DMS 273 (cell line): ENCODE measurements at regions not wholly inside any gene's neighbourhood (a gene's known extent, or its start where the extent isn't known, plus 50 kb on each side); places are given as distances from the start of the nearest gene placed in this dataset.
A peak's percentile ranks its signal among the peaks of the same experiment; 100 is the strongest.

Experiments used
- DNase-seq: peaks from one replicate; lab custom pipeline; 2025; ENCODE audit not compliant: unreplicated experiment; lab: John Stamatoyannopoulos, UW

DNA sequence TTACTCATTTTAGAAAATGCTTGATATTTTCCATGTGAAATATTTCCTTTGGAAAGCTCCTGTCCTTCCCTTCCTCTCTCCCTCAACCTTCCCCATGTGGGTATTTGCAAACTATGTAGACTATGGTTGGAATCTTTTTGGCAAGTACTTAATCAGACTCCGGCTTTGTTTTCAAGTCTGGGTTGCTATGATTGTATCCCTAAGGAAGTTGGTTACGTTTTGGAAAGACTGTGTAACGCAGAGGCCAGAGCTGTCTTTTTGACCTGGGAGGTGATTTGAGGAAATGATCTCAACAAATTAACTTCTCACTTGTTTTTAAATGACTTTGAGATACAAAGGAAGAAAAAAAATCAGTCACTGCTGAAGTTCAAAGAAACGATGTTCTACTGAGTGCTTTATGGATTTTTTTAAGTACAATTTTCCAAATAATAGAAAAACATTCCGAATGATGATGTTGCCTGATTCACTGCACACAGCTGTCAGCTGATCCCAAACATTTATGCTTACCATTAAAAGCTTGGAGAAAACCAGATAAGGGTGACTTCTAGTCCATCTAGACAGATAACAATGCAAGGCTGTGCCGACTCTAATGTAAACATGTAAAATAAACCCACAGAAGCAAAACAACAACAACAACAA, 145.5 kb upstream of the CELF2 start:
- no peak for DNase-seq

GRCh38 chr10:10872764-10873163, 144.9 kb upstream of the CELF2 start:
- no peak for DNase-seq

DNA sequence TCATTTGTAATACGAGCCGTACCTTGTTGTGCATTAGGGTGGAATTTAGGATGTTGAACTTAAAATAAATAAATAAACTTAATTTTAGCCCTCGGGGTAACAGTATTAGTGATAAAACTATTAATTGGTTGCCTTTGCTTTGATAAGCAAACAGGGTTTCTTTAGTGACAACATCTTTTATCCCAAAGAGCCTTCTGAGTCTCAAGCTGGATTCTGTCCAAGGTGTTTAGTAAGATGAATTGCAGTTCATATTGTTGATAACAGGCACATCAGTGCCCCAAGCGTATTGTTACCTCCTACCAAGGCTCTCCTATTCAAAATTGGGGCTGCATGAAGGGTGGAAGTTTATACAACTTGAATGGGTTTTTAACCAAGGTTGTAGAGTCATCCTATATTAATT, 144.4 kb upstream of the CELF2 start:
- no peak for DNase-seq

- no peak for DNase-seq
Observed at GRCh38 chr10:10873915-10874314, 143.8 kb upstream of the CELF2 start.

GRCh38 chr10:10878963-10879362, 138.7 kb upstream of the CELF2 start:
- DNase-seq = no peak

- DNase-seq = peak; percentile 3
Observed at GRCh38 chr10:10881117-10881813, 136.4 kb upstream of the CELF2 start.

DNA sequence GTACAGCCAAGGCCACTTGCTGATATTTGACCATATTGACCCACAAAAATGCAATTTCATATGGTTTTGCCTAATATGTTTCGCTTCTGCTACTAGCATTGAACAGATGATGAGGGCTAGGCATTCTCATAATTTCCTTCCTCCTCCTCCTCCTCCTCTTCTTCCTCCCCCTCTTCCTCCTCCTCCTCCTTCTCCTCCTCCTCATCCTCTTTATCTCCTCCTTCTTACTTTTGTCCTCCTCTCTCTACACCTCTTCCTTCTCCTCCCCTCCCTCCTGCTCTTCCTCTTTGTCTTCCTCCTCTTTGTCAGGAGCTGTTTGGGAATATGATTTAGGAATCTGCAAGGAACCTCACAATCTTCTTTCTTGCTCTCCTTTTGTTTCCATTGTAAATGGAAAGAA, 133.9 kb upstream of the CELF2 start:
- no peak for DNase-seq

- DNase-seq = no peak
Observed at GRCh38 chr10:10886861-10887531, 130.7 kb upstream of the CELF2 start.

DNA sequence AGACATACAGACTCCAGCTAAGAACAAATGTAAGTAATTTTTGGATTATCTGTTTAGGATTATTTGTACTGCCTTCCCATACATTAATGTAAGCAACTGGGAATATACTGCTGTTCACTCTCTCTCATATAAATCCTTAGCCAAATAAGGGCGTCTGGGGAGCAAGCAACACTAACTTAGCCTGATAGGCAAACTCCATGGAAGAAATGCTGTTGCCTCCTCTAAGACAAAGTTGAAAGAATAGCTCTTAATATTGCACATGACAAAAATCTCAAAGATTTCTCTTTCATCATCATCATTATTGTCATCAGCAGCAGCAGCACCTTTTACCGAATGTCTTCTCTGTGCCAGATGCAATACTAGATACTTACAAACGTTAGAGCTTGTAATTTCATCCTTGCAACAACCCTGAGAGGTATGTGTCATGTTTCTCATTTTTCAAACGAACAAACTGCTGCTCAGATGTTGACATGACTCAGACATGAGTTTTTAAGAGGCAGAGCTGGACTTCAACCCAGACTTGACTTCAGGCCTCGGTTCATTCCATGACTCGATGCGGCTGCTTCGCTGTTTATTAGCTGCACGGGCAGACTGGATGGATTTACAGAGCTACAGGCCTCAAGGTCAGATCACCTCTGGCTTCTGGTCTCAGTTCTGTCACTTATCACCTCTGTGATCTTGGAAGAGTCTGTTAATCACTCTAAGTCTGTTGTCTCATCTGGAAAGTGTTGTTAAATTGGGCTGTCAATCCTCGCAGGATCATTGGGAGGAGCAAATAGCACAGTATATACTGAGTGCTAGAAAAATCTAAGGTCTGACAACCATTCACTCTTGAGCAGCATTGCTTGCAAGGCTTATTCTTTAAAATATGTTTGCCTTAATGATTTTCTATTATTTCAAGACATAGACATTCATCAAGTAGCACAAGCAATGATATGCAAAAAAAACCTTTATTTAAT, 126.3 kb upstream of the CELF2 start:
- no peak for DNase-seq

DNA sequence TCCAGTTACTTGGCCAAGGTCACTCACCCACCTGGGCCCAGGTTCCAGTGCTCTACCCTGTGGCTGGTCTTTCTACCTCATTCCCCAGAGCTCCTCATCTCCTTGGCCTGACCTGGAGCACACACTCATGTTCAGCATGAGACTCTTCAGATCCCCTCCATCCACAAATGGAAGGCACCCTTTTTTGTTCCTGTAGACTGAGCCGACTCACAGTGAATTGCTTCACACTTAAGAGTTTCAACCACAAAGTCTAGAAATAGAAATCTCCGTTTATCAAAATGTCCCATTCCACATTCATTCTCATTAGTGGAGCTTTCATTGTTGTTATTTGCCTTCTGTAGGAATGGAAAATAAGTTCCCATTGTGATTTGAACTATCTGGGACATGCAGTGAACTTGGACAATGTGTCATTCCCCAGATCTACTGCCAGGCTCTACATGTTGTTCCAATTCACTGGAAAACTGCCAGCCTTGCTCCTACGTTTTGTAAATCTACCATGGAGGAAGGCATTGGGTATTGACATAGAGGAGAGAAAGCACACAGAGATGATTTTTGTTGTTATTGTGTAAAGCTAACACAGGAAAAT, 125.3 kb upstream of the CELF2 start:
- no peak for DNase-seq

DNA sequence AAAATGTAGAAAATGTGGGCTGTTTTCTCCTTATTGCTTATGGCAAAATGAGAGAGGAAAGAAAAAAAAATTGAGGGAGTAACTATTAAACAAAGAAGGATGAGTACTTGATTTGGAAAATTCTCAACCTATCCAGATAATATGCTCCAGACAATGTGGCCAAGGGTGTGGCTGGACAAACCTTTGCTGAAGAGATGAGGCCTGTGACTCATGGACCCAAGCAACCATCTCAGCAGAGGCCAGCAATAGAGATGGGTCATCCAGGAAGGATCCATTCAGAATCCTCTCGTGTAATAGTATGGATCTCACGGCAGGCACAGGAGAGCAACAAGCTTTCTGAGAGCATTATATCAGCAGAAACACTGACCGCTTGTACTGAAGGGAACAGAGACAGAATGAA, 120.3 kb upstream of the CELF2 start:
- no peak for DNase-seq

GRCh38 chr10:10901906-10902305, 115.8 kb upstream of the CELF2 start:
- DNase-seq = no peak

DNA sequence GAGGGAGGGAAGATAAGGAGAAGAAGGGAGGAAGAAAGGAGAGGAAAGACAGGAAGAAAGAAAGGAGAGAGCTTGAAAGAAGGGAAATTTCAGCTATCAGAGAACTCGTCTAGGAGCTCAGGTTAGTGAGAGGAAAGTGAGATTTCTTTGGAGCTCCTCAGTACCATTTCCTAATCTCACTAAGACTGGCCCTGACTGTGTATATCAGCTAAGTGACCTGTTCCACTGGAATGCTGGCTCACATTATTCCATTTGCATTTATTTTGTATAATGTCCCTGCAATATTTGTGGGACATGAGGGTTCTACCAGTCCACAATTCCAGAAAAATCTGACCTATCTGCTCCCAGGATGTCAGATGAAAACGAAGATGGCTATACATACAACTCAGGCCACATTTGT, 114.7 kb upstream of the CELF2 start:
- no peak for DNase-seq

DNA sequence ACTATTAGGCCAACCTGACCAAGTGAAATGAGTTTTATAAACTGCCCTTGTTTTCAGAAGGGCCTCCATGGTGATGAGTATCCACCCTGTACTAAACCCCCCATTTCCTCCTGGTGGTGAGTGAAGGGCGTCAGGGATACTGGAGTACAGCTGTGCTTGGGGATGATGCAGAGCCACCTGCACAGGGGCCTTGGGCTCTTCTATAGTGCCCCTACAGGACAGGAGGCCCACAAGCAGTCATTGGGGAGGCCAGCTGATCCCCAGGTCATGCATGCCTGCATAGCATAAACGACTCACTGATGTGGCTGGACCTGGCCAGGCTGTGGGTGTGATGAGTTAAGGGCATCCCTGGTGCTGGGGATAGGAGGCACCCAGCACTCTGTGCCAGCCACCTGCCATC, 114.1 kb upstream of the CELF2 start:
- no peak for DNase-seq

- no peak for DNase-seq
Observed at GRCh38 chr10:10910634-10911033, 107.0 kb upstream of the CELF2 start.

GRCh38 chr10:10911035-10911434, 106.6 kb upstream of the CELF2 start:
- DNase-seq = no peak

DNA sequence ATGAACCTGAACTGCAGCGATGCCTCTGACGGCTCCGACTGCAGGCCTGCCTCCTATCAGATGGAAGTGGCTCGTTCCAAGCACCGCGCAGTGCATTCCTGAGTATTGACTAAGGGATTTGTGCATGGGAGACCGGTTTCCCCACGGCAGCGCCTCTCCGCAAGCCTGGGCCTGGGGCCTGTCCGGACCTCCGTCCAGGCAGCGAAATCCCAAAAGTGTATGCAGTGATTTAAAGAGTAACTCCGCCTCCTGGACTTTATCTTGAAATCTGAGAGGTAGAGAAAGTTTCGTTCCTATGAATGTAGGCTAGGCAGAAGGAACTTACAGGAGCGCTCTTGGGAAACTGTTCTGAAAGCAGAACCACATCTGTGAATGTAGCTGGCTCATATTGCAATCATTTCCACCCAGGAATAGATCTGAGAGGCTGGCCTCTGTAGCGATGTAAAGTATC, 106.2 kb upstream of the CELF2 start:
- DNase-seq = no peak

GRCh38 chr10:10914144-10914543, 103.5 kb upstream of the CELF2 start:
- no peak for DNase-seq

DNA sequence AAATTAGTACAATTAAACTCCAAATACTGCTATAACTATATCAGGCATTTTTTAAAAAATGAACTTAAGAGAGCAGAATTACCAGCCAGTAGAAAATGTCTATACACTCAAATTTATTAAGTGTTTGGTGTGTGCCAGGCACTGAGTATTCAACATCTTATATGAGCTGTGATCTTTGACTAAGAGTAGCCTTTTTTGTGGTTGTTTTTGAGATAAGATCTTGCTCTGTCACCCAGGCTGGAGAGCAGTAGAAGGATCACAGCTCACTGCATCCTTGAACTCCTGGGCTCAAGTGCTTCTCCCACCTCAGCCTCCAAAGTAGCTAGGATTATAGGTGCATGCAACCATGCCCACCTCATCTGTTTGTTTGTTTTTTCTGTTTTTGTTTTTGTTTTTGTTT, 102.5 kb upstream of the CELF2 start:
- DNase-seq = no peak

DNA sequence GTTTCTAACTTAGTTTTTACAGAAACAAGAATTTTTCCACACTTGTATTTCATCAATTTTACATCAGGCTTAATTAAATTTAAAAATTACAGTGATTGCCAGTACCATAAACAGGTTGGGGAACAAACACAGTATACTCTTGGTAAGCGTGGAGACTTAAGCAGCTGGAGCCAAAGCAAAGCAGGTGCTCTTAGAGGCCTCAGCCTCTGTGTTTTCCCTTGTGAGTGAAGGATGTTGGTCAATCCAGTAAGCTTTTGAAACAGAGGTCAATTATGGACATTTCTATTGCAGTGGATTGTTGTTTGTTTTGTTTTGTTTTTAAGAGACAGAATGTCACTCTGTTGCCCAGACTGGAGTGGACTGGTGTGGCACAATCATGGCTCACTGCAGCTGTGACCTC, 100.6 kb upstream of the CELF2 start:
- DNase-seq = no peak

DNA sequence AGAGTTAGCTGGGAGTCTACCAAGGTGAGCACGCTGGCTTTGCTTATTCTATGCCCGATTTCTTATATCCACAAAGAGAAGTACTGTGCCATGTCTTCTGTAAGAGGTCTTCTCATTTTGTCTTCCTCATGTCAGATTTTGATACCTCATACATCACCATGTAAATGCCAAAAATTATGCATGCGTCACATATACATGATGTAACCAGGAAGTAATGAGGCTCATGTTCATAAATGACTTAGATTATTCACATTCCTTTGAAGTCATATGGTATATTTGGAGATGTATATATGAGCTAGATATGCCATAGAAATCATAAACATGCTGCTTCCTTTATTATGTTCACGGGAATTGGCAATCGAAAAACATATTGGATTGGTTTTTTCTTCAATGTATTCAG, 97.7 kb upstream of the CELF2 start:
- no peak for DNase-seq
